ENCODE measurements at regions not wholly inside any gene's neighbourhood (a gene's known extent, or its start where the extent isn't known, plus 50 kb on each side); places are given as distances from the start of the nearest gene placed in this dataset.
A peak's percentile ranks its signal among the peaks of the same experiment; 100 is the strongest.

- no peak for DNase-seq (ENCODE audit: extremely low read depth, low read depth)
These were observed 402.0 kb upstream of the KLF6 start for GRCh38 chr10:4186849-4187540.

GRCh38 chr10:4183761-4184261 lies 398.8 kb upstream of the KLF6 start:
- peak; percentile 77 for DNase-seq (ENCODE audit: extremely low read depth, low read depth)
- TF ChIP-seq, protein P1, sequence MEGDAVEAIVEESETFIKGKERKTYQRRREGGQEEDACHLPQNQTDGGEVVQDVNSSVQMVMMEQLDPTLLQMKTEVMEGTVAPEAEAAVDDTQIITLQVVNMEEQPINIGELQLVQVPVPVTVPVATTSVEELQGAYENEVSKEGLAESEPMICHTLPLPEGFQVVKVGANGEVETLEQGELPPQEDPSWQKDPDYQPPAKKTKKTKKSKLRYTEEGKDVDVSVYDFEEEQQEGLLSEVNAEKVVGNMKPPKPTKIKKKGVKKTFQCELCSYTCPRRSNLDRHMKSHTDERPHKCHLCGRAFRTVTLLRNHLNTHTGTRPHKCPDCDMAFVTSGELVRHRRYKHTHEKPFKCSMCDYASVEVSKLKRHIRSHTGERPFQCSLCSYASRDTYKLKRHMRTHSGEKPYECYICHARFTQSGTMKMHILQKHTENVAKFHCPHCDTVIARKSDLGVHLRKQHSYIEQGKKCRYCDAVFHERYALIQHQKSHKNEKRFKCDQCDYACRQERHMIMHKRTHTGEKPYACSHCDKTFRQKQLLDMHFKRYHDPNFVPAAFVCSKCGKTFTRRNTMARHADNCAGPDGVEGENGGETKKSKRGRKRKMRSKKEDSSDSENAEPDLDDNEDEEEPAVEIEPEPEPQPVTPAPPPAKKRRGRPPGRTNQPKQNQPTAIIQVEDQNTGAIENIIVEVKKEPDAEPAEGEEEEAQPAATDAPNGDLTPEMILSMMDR (IDR thresholded peaks at IDR 0.05; ENCODE audit: low read depth, low read length): peak; percentile 24

More at GRCh38 chr10:4186849-4187540, 402.0 kb upstream of the KLF6 start:
- TF ChIP-seq, protein P1 (IDR thresholded peaks at IDR 0.05; ENCODE audit: low read depth, low read length): no peak

- no peak for DNase-seq (ENCODE audit: extremely low read depth, low read depth)
- TF ChIP-seq, protein P1 (IDR thresholded peaks at IDR 0.05; ENCODE audit: low read depth, low read length): no peak
These were observed 396.6 kb upstream of the KLF6 start for GRCh38 chr10:4181621-4182049.

GRCh38 chr10:4181081-4181480 lies 396.1 kb upstream of the KLF6 start:
- no peak for DNase-seq (ENCODE audit: extremely low read depth, low read depth)
- TF ChIP-seq, protein P1 (IDR thresholded peaks at IDR 0.05; ENCODE audit: low read depth, low read length): no peak

GRCh38 chr10:4177791-4178190 lies 392.8 kb upstream of the KLF6 start:
- TF ChIP-seq, protein P1 (IDR thresholded peaks at IDR 0.05; ENCODE audit: low read depth, low read length): no peak
- no peak for DNase-seq (ENCODE audit: extremely low read depth, low read depth)

DNA sequence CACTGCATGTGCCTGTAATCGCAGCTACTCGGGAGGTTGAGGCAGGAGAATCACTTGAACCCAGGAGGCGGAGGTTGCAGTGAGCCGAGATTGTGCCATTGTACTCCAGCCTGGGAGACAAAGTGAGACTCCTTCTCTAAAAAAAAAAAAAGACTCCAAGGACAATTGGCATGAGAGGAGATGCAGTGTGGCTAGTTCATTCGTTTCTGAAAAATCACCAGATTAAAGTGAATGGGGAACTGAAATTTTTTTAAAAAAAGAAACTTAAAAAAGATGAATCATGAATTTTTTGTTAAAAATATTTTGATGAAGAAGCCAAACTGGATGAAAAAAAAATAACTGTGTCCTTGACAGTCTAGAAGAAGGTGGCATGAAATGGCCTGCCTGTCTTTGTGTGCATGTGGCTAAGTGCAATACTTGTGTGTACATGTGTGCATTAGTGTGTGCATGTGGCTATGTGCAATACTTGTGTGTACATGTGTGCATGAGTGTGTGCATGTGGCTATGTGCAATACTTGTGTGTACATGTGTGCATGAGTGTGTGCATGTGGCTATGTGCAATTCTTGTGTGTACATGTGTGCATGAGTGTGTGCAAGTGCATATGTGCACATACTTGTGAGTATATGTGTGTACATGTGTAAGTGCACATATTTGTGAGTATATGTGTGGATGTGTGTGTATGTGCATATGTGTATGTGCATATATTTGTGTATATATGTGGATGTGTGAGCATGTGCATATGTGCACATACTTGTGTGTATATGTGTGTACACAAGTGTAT lies 391.7 kb upstream of the KLF6 start:
- TF ChIP-seq, protein P1 (IDR thresholded peaks at IDR 0.05; ENCODE audit: low read depth, low read length): no peak
- DNase-seq (ENCODE audit: extremely low read depth, low read depth): no peak

- no peak for DNase-seq (ENCODE audit: extremely low read depth, low read depth)
These were observed 389.2 kb upstream of the KLF6 start for GRCh38 chr10:4174197-4174596.

More at GRCh38 chr10:4174197-4174596, 389.2 kb upstream of the KLF6 start:
- TF ChIP-seq, protein P1 (IDR thresholded peaks at IDR 0.05; ENCODE audit: low read depth, low read length): peak; percentile 4; the same call in 1 of the 2 replicates

Data from AG09319 (cell line).